Activated CD8-positive, alpha-beta memory T cell treated with anti-CD3 and anti-CD28 coated beads, Interleukin-2, amount 10 ng/mL, durations not matched to agents 7 days and 5 days (primary cell): ENCODE measurements at regions not wholly inside any gene's neighbourhood (a gene's known extent, or its start where the extent isn't known, plus 50 kb on each side); places are given as distances from the start of the nearest gene placed in this dataset.

Experiments used
- ATAC-seq: fragments of 150-1000 bp; cut with Tn5 transposase; one replicate; pipeline ENCODE4 v1.10.0; 2021; ENCODE audit warnings: moderate library complexity
- CTCF ChIA-PET: fragments of 350-600 bp; sonication (Branson Sonifier 250); formaldehyde crosslinking; loops from one replicate; lab custom pipeline; 2021; ENCODE audit warnings: antibody characterized with exemption; lab: Charles Lee
- DNase-seq: peaks from one replicate; pipeline ENCODE4 v3.0.0-alpha.2; 2020
- H3K27ac Mint-ChIP-seq: one replicate; pipeline ENCODE4 v1.8.0; 2021; ENCODE audit warnings: mild to moderate bottlenecking, mixed read lengths
- H3K27me3 Mint-ChIP-seq: one replicate; pipeline ENCODE4 v1.8.0; 2021; ENCODE audit warnings: mixed read lengths
- H3K36me3 Mint-ChIP-seq: one replicate; pipeline ENCODE4 v1.8.0; 2021; ENCODE audit warnings: mild to moderate bottlenecking, mixed read lengths
- H3K4me1 Mint-ChIP-seq: one replicate; pipeline ENCODE4 v1.8.0; 2021; ENCODE audit warnings: mixed read lengths
- H3K4me3 Mint-ChIP-seq: one replicate; pipeline ENCODE4 v1.8.0; 2021; ENCODE audit warnings: mild to moderate bottlenecking, moderate library complexity, mixed read lengths
- H3K9me3 Mint-ChIP-seq: one replicate; pipeline ENCODE4 v1.8.0; 2022; ENCODE audit warnings: low read depth, mixed read lengths

DNA sequence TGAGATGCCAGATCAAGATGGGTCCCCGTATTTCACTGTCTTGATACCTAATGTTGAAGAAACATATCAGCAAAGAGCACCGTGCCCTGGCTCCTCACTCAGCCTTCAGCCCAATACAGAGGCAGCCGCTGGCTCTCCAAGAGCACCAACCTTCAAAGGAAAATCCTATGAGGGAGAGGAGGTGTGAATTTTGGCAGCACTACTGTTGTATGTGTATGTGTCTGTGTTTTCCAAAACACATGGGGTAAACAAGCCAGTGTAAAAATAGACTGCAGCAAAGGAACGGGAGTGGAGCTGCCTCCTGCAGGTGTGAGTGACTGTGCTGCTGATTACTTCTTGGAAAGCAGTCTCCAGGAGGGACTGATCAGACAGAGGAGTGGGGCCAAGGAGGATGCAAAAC is 194.0 kb upstream of the CDH5 start:
- CTCF ChIA-PET: no interaction called here

DNA sequence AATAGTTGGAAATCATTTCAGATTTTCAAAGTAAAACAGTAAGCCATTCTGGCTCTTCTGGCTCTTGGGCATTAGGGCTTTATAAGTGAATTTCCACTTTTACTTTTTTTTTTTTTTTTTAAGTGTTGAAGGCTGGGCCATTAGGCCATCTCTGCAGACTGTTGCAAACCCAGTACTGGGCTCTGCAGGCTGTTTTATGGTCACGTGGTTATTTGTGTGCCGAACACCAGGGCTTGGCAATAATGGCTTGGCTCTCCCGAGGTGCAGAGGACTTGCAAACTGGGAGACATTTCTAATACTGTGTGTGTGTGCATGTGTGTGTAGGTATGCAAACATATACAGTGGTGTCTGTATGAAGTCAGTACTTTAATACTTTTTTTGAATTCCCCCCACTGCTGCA is 194.9 kb upstream of the CDH5 start:
- Mint-ChIP-seq H3K27ac (no peak overlapping the region), H3K4me3 (no peak overlapping the region), H3K27me3 (no peaks in the 10 kb centered on the region), H3K36me3 (no peaks in the 10 kb centered on the region), H3K9me3 (no peaks in the 10 kb centered on the region), H3K4me1 (no peaks in the 10 kb centered on the region)
- CTCF ChIA-PET: no interaction called here
- ATAC-seq (no peak), DNase-seq (no peak)

More for the DNA sequence above, 194.0 kb upstream of the CDH5 start:
- Mint-ChIP-seq H3K4me3 (no peak overlapping the region), H3K27ac (no peak overlapping the region), H3K27me3 (no peaks in the 10 kb centered on the region), H3K9me3 (no peaks in the 10 kb centered on the region), H3K36me3 (no peaks in the 10 kb centered on the region), H3K4me1 (no peaks in the 10 kb centered on the region)
- ATAC-seq: no peak
- no peak for DNase-seq

DNA sequence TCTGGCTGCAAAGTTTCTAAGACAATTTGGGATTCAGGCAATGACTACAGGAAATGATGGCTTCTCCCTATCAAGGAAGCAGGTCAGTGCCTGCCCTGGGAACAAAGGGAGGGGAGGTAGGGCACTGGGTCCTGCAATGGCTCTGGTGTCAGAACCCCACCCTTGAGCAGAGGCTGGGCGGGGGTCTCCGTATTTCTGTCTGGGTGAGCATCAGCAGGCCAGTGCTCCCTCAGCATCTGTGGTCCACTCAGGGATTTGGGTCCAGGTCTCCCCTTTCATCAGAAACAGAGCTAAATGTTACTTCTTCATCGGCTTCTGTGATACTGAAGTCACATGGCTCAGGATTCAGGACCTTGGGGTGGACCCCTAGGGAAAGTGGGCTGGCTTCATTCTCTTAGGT is 195.5 kb upstream of the CDH5 start:
- Mint-ChIP-seq H3K4me1 (no peaks in the 10 kb centered on the region), H3K27ac (no peak overlapping the region), H3K27me3 (no peaks in the 10 kb centered on the region), H3K9me3 (no peaks in the 10 kb centered on the region), H3K4me3 (no peak overlapping the region), H3K36me3 (no peaks in the 10 kb centered on the region)
- no peak for DNase-seq
- CTCF ChIA-PET: no interaction called here
- ATAC-seq: no peak

DNA sequence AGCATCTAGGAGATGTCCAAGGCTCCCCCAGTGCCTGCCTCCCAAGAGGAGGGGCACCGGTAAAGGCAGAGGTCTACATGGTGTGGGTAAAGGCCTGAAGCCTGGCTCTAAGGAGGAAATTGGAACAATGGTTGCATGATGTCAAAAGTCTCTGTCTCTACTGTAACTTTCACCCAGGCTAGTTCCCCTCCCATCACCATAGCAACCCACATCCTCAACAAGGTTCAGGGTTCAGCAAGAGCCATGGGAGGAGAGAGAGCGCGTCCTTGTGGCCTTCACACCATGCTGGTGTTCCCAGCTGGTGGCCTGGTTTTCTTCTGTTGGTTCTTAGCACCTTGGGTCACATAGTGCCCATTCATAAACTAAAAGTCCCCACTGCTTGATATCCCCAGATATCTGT is 196.7 kb upstream of the CDH5 start:
- Mint-ChIP-seq H3K4me1 (no peaks in the 10 kb centered on the region), H3K27me3 (no peaks in the 10 kb centered on the region), H3K36me3 (no peaks in the 10 kb centered on the region), H3K27ac (no peak overlapping the region), H3K4me3 (no peak overlapping the region), H3K9me3 (no peaks in the 10 kb centered on the region)
- DNase-seq (no peak), ATAC-seq (no peak)
- CTCF ChIA-PET: no interaction called here

DNA sequence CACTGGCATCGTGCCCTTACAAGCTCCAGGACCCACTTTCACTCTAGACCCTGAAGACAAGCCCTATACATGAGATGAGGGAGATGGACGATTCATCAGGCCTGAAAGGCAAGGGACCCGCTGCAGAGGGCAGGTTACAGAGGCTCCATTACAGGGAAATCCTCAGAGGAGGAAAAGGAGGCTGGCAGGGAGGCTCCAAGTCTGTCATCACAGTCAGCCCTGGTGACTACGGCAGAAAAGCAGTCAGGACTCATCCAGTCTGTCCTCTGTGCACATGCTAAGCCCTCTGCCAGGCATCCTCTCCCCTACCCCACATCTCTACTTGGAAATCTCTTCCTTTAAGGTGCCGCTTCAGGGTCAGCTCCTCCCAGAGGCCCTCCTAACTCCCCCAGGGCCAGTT is 197.7 kb upstream of the CDH5 start:
- no peak for DNase-seq
- H3K36me3 Mint-ChIP-seq: no peaks in the 10 kb centered on the region
- H3K27ac Mint-ChIP-seq: no peak overlapping the region
- no peaks in the 10 kb centered on the region for H3K27me3 Mint-ChIP-seq
- H3K4me3 Mint-ChIP-seq: no peak overlapping the region
- no peak for ATAC-seq
- no peaks in the 10 kb centered on the region for H3K4me1 Mint-ChIP-seq
- H3K9me3 Mint-ChIP-seq: no peaks in the 10 kb centered on the region
- CTCF ChIA-PET: no interaction called here

DNA sequence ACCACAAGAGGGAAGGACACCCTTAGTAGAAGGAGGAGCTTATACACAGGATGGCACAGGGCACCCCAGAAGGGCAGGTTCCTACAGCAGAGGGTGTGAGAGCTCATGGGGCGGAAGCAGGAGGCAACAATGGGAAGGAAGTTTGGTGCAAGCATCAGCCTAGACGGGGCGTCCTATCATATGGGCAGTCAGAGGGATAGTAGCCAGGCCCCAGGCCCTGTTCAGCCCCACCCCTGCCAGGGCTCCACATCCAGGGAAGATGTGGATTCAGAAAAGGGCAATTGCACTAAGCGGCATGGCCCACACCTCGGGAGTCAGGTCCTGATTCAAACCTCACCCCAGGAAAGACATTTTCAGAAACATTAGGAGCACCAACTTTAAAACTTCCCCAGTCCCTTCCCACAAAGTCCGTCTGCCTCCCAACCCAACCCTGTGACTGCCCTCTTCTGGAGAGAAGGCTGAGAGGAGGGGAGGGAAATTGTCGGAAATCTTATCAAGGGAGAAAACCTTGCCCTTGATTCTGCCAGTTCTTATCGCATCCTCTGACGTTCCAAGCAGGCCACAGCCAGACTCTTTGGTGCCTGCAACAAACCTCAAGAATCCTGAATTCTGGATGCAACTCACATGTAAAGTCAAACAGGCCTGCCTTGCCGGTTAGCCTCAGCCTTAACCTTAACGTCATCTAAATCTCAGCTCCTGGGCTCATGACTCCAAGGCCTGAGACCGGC is 198.8 kb upstream of the CDH5 start:
- H3K36me3 Mint-ChIP-seq: no peaks in the 10 kb centered on the region
- H3K4me1 Mint-ChIP-seq: no peaks in the 10 kb centered on the region
- no peak overlapping the region for H3K4me3 Mint-ChIP-seq
- ATAC-seq: no peak
- no peak for DNase-seq
- no peak overlapping the region for H3K27ac Mint-ChIP-seq
- H3K9me3 Mint-ChIP-seq: no peaks in the 10 kb centered on the region
- CTCF ChIA-PET: interaction anchor here (0.5 kb wide), 1 partner anchor 352 kb away, joined by 3 read pairs; no protein-coding TSS in a partner anchor
- no peaks in the 10 kb centered on the region for H3K27me3 Mint-ChIP-seq

DNA sequence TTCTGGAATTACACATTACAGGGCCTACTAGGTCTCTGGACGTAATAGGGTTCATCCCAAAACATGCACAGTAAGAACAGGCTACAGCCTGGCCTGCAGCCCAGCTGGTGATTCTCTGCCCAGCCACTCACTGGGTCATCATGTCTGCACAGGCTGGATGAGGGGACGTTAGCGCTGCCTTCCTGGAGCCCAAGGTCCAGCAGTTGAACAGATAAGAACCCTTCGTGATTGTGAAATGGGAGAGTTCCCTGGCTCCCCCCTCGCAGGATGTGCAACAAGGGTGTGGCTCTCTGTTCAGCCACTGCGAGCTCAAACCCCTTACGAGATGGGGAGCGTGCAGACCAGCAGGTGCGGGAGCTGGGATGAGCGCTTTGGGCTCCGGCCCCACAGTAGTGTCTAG is 200.0 kb upstream of the CDH5 start:
- Mint-ChIP-seq H3K4me3 (no peak overlapping the region), H3K36me3 (no peaks in the 10 kb centered on the region), H3K4me1 (no peaks in the 10 kb centered on the region), H3K27me3 (no peaks in the 10 kb centered on the region), H3K9me3 (no peaks in the 10 kb centered on the region), H3K27ac (no peak overlapping the region)
- no peak for DNase-seq
- ATAC-seq: no peak
- CTCF ChIA-PET: no interaction called here

DNA sequence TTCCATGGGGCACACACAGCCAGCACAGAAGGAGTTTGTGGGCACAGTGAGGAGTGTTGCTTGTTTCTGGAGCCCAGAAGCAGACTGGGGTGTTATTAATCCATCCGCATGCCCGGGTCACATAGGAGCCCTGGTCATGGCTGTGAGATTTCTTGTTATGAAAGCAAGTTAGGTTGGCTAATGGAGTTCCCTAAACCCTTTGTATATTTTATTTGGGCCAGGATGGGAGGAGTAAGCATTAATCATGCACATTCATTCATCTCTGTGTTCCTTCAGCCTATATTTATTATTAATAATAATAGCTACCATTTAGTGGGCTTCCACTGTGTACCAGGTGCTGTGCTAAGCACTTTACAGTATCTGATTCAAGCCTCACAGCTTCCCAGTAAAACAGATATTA is 200.6 kb upstream of the CDH5 start:
- no peaks in the 10 kb centered on the region for H3K9me3 Mint-ChIP-seq
- ATAC-seq (no peak), DNase-seq (no peak)
- H3K27me3 Mint-ChIP-seq: no peaks in the 10 kb centered on the region
- H3K4me3 Mint-ChIP-seq: no peak overlapping the region
- H3K27ac Mint-ChIP-seq: no peak overlapping the region
- CTCF ChIA-PET: no interaction called here
- no peaks in the 10 kb centered on the region for H3K4me1 Mint-ChIP-seq
- H3K36me3 Mint-ChIP-seq: no peaks in the 10 kb centered on the region

DNA sequence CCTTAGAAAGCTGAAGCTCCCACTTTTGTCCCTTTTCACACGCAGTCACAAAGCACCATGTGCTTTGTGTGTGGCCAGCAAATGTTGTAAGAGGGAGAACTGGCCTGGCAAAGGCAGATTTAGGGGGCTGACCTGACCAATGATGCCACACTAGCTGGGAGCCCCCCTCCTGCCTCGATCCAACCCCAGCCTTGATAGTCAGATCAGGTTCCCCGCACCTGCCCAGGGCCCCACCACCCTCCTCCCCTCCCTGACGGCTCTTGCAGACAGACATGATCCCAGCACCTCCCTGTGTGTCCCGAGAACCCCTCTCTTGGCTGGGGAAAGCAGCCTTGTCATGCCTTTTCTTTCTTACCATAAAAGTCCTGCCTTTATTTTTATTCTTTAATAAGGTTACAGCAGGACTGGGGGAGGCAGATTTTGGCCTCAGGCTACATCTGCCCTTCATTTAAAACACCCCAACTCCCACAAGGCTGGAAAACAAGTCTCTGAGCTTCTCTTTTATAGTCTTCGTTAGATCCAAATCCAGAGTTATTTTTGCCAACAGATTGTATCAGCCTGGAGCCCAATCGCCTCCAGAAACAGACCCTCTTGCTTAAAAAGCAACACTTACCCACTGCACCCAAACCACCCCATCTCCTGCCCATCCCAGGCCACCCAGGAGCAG is 201.8 kb upstream of the CDH5 start:
- Mint-ChIP-seq H3K9me3 (no peaks in the 10 kb centered on the region), H3K27me3 (no peaks in the 10 kb centered on the region), H3K36me3 (no peaks in the 10 kb centered on the region), H3K4me3 (no peak overlapping the region), H3K4me1 (no peaks in the 10 kb centered on the region), H3K27ac (no peak overlapping the region)
- CTCF ChIA-PET: no interaction called here
- ATAC-seq: no peak
- DNase-seq: no peak

DNA sequence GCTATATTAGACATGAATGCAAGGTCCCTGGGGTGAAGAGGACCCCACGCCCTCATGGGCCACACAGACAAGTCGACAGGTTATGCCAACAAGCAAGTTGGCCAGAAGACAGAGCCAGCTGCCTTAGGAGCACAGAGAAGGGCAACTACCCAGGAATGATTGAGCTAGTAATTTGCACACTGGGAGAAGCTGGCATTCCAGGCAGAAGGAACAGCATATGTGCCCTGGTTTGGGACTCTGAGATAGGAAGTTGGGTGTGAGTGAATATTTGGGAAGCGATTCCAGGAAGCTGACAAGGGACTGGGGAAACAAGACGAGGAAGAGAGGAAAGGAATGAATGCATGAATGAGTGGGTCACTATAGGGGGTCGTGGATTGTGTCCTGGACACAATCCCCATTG is 203.7 kb upstream of the CDH5 start:
- H3K4me1 Mint-ChIP-seq: no peaks in the 10 kb centered on the region
- no peaks in the 10 kb centered on the region for H3K27me3 Mint-ChIP-seq
- no peak overlapping the region for H3K27ac Mint-ChIP-seq
- no peak overlapping the region for H3K4me3 Mint-ChIP-seq
- no peaks in the 10 kb centered on the region for H3K9me3 Mint-ChIP-seq
- CTCF ChIA-PET: no interaction called here
- H3K36me3 Mint-ChIP-seq: no peaks in the 10 kb centered on the region
- ATAC-seq (no peak), DNase-seq (no peak)

DNA sequence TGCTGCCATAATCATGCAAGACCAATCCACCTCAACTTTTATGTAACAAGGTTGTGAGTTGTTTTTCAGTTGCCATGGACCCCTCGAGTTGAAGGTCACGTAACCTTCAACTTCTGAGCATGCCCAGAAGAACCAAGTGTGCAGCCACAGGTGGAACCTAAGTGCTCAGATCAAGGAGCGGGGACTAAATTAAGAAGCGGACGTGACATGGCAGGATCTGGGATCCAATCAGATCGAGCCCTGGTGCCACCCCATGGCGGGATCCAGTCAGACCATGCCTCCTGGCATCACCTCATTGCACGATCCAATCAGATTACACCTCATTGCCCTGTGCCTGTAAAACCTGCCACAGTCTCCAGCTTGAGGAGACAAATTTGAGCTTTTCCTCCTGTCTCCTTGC is 204.5 kb upstream of the CDH5 start:
- H3K27ac Mint-ChIP-seq: no peak overlapping the region
- no peaks in the 10 kb centered on the region for H3K9me3 Mint-ChIP-seq
- H3K36me3 Mint-ChIP-seq: no peaks in the 10 kb centered on the region
- no peak overlapping the region for H3K4me3 Mint-ChIP-seq
- CTCF ChIA-PET: no interaction called here
- DNase-seq (no peak), ATAC-seq (no peak)
- H3K4me1 Mint-ChIP-seq: no peaks in the 10 kb centered on the region
- no peaks in the 10 kb centered on the region for H3K27me3 Mint-ChIP-seq

DNA sequence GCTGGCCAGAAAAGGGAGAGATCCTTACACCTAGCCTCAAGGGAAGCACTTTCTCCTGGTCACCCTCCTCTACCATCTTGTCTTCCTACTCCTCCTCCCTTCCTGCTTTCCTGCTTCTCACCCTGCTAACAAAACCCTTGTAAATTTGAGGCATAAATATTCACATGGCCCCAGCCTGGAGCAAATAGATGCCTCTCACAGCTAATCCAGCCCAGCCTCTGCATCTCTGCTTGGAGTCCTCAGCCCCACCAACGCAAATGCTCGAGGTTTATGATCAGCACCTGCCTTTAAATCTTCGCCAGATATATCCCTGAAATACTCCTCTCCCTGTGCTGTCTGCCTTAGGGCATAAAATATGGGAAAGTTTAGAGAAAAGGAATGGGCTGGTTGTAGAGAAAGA is 205.2 kb upstream of the CDH5 start:
- no peak overlapping the region for H3K27ac Mint-ChIP-seq
- CTCF ChIA-PET: no interaction called here
- H3K9me3 Mint-ChIP-seq: no peaks in the 10 kb centered on the region
- DNase-seq (no peak), ATAC-seq (no peak)
- no peaks in the 10 kb centered on the region for H3K36me3 Mint-ChIP-seq
- H3K27me3 Mint-ChIP-seq: no peaks in the 10 kb centered on the region
- H3K4me3 Mint-ChIP-seq: no peak overlapping the region
- H3K4me1 Mint-ChIP-seq: no peaks in the 10 kb centered on the region

DNA sequence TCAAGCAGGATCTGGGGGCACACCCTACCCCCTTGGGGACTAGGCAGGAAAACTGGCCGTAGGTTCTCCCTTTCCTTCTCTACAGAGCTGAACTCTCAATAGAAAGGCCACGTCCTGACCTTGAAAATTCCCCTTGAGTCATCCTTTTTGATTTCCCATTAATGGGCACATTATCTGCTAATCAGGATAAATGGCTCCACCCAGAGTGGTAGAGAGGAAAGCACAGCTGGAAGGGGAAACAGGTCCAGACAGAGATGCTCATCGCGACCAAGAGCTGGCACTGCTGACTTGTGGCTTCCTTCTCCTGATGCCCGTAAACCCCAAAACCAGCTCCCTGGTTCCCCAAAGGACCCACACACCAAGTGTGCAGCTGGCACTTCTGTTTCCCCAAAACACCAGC is 206.5 kb upstream of the CDH5 start:
- H3K4me3 Mint-ChIP-seq: no peak overlapping the region
- ATAC-seq: no peak
- no peak for DNase-seq
- no peaks in the 10 kb centered on the region for H3K36me3 Mint-ChIP-seq
- no peaks in the 10 kb centered on the region for H3K27me3 Mint-ChIP-seq
- H3K27ac Mint-ChIP-seq: no peak overlapping the region
- no peaks in the 10 kb centered on the region for H3K4me1 Mint-ChIP-seq
- H3K9me3 Mint-ChIP-seq: no peaks in the 10 kb centered on the region
- CTCF ChIA-PET: no interaction called here

DNA sequence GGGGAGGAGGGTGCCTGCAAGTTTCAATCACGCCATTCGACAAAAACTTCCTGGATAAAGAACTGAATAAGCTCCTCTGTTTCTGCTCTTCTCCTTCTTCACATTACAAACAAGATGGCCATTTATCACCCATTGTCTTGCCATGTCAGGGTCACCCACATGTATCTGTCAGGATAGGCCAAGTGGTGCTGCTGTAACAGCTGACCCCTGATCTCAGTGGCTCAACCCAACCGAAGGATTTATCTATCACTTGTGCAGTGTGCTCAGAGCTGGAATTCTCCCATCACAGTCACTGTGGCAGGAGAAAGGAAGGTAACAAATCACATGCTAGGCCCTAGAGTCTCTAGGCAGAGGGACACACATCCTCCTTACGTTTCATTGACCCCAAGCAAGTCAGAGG is 210.0 kb upstream of the CDH5 start:
- H3K4me3 Mint-ChIP-seq: no peak overlapping the region
- ATAC-seq (no peak), DNase-seq (no peak)
- H3K27ac Mint-ChIP-seq: no peak overlapping the region
- H3K27me3 Mint-ChIP-seq: no peaks in the 10 kb centered on the region
- CTCF ChIA-PET: no interaction called here
- H3K36me3 Mint-ChIP-seq: no peaks in the 10 kb centered on the region
- no peaks in the 10 kb centered on the region for H3K9me3 Mint-ChIP-seq
- no peaks in the 10 kb centered on the region for H3K4me1 Mint-ChIP-seq
